ENCODE measurements at regions not wholly inside any gene's neighbourhood (a gene's known extent, or its start where the extent isn't known, plus 50 kb on each side); places are given as distances from the start of the nearest gene placed in this dataset.

- no peaks in the 10 kb centered on the region for H3K9me3 ChIP-seq (replicated peaks in 1 of 3)
- WGBS, 4 donors, result 60 to 100% (median 72%) methylated on average over 1 to 4 of the region's 4 CpGs
- no peaks in the 10 kb centered on the region for H3K36me3 ChIP-seq (replicated peaks in 1 of 2)
- TF ChIP-seq CTCF (IDR thresholded peaks at IDR 0.05) (peak in 1 of 6 experiments; percentile 20), POLR2A (IDR thresholded peaks at IDR 0.05) (no peak)
- peaks cover 6% of the 10 kb centered on the region for H3K27me3 ChIP-seq
- H3K4me3 ChIP-seq, result no peak overlapping the region
- intact Hi-C loops (cut with DNase I), result no loop called here
- H3K4me1 ChIP-seq (replicated peaks in 1 of 2), result no peaks in the 10 kb centered on the region
- no peak overlapping the region for H3K27ac ChIP-seq
- peak in 1 of 7 donors; percentile 27 for DNase-seq
Observed at GRCh38 chrX:40496728-40497127, 84.0 kb upstream of the ATP6AP2 start.

GRCh38 chrX:40495659-40496058 is 85.1 kb upstream of the ATP6AP2 start:
- Histone ChIP-seq H3K27me3 (peaks cover 6% of the 10 kb centered on the region), H3K27ac (no peak overlapping the region), H3K4me1 (replicated peaks in 1 of 2) (no peaks in the 10 kb centered on the region), H3K4me3 (no peak overlapping the region), H3K36me3 (replicated peaks in 1 of 2) (no peaks in the 10 kb centered on the region), H3K9me3 (replicated peaks in 1 of 3) (no peaks in the 10 kb centered on the region)
- DNase-seq, result no peak
- intact Hi-C loops (cut with DNase I), result no loop called here
- TF ChIP-seq CTCF (IDR thresholded peaks at IDR 0.05), result no peak
- TF ChIP-seq POLR2A (IDR thresholded peaks at IDR 0.05), result no peak
- 0 to 100% (median 50%) methylated on average over 1 of the region's 1 CpG; no CpG with 5 or more reads in 1 of the 4 donors for WGBS, 4 donors

GRCh38 chrX:40494005-40494404 is 86.8 kb upstream of the ATP6AP2 start:
- H3K9me3 ChIP-seq (replicated peaks in 1 of 3), result no peaks in the 10 kb centered on the region
- WGBS, 4 donors, result 77 to 86% (median 82%) methylated on average over 2 of the region's 2 CpGs
- no peak overlapping the region for H3K27ac ChIP-seq
- DNase-seq, result no peak
- intact Hi-C loops (cut with DNase I), result no loop called here
- H3K4me1 ChIP-seq (replicated peaks in 1 of 2), result no peaks in the 10 kb centered on the region
- TF ChIP-seq CTCF (IDR thresholded peaks at IDR 0.05) (no peak), POLR2A (IDR thresholded peaks at IDR 0.05) (no peak)
- peaks cover 6% of the 10 kb centered on the region for H3K27me3 ChIP-seq
- H3K4me3 ChIP-seq, result no peak overlapping the region
- no peaks in the 10 kb centered on the region for H3K36me3 ChIP-seq (replicated peaks in 1 of 2)

GRCh38 chrX:40488296-40488695 is 92.5 kb upstream of the ATP6AP2 start:
- intact Hi-C loops (cut with DNase I), result no loop called here
- WGBS, 4 donors, result 86 to 99% (median 94%) methylated on average over 4 of the region's 4 CpGs
- DNase-seq, result no peak
- Histone ChIP-seq H3K4me3 (no peak overlapping the region), H3K36me3 (replicated peaks in 1 of 2) (no peaks in the 10 kb centered on the region), H3K4me1 (replicated peaks in 1 of 2) (no peaks in the 10 kb centered on the region), H3K27ac (no peak overlapping the region), H3K27me3 (peaks cover 6% of the 10 kb centered on the region), H3K9me3 (replicated peaks in 1 of 3) (no peaks in the 10 kb centered on the region)
- TF ChIP-seq CTCF (IDR thresholded peaks at IDR 0.05) (no peak), POLR2A (IDR thresholded peaks at IDR 0.05) (no peak)

All from adrenal gland (tissue), 9 donors.